Lower leg skin (tissue), 4 donors: ENCODE measurements at regions not wholly inside any gene's neighbourhood (a gene's known extent, or its start where the extent isn't known, plus 50 kb on each side); places are given as distances from the start of the nearest gene placed in this dataset.
"Not testable (repeated sequence)": the region's sequence is repeated elsewhere in the genome, so short reads cannot be mapped to it uniquely, and the experiment has no call there.

Experiments used
- DNase-seq, 2 donors: peaks; one replicate each; pipeline ENCODE4 v3.0.0-alpha.2; 2019; ENCODE audit warnings: low spot score in 2 of 2
- H3K4me3 ChIP-seq: fragments of 200-600 bp; sonication (generic); 2 replicates; pipeline ENCODE4 v1.5.1; 2017; ENCODE audit warnings: mild to moderate bottlenecking, low read depth; ENCODE audit not compliant: poor library complexity, severe bottlenecking
- POLR2A ChIP-seq, 2 donors: fragments of 450-650 bp; IDR thresholded peaks; one replicate each; pipeline ENCODE4 v1.6.1; 2016 to 2017; ENCODE audit warnings: antibody characterized with exemption in 2 of 2, mild to moderate bottlenecking in 1 of 2, moderate library complexity in 1 of 2
- WGBS, 2 donors: methylation state at CpG; one replicate each; pipeline ENCODE4 v1.1.5; 2018; 5-methylcytosine and 5-hydroxymethylcytosine counted together
- intact Hi-C: fragments of 100-400 bp; cut with DNase I; formaldehyde crosslinking; loops from one replicate; pipeline ENCODE4 v1.15.0; 2023; ENCODE audit warnings: low total_unique reads
- TF ChIP-seq, protein P1 (sequence below), 3 donors: fragments of 450-650 bp; IDR thresholded peaks; one replicate each; pipeline ENCODE4 v1.5.1; 2016; ENCODE audit warnings: antibody characterized with exemption in 3 of 3, mild to moderate bottlenecking in 3 of 3, moderate library complexity in 2 of 3

GRCh38 chr4:72887152-72887551, 182.4 kb downstream of the COX18 start:
- TF ChIP-seq, protein P1, sequence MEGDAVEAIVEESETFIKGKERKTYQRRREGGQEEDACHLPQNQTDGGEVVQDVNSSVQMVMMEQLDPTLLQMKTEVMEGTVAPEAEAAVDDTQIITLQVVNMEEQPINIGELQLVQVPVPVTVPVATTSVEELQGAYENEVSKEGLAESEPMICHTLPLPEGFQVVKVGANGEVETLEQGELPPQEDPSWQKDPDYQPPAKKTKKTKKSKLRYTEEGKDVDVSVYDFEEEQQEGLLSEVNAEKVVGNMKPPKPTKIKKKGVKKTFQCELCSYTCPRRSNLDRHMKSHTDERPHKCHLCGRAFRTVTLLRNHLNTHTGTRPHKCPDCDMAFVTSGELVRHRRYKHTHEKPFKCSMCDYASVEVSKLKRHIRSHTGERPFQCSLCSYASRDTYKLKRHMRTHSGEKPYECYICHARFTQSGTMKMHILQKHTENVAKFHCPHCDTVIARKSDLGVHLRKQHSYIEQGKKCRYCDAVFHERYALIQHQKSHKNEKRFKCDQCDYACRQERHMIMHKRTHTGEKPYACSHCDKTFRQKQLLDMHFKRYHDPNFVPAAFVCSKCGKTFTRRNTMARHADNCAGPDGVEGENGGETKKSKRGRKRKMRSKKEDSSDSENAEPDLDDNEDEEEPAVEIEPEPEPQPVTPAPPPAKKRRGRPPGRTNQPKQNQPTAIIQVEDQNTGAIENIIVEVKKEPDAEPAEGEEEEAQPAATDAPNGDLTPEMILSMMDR (IDR thresholded peaks at IDR 0.05) = no peak
- no peak for TF ChIP-seq POLR2A (IDR thresholded peaks at IDR 0.05)
- WGBS, 2 donors = 49 to 58% methylated on average over 4 of the region's 4 CpGs
- intact Hi-C loops = no loop called here
- DNase-seq = no peak
- H3K4me3 ChIP-seq = no peak overlapping the region

- DNase-seq = no peak
- 94% methylated on average over 1 of the region's 1 CpG for WGBS, 2 donors
- TF ChIP-seq POLR2A (IDR thresholded peaks at IDR 0.05) = no peak
- TF ChIP-seq, protein P1 (IDR thresholded peaks at IDR 0.05) = no peak
- no peak overlapping the region for H3K4me3 ChIP-seq
- intact Hi-C loops = no loop called here
Measured at GRCh38 chr4:72886602-72887001, 182.9 kb downstream of the COX18 start.

GRCh38 chr4:72884225-72884624, 185.3 kb downstream of the COX18 start:
- WGBS, 2 donors = 82 to 88% methylated on average over 7 of the region's 7 CpGs
- DNase-seq, intact Hi-C loops, H3K4me3 ChIP-seq: not testable (repeated sequence)

- DNase-seq = no peak
- 91 to 92% methylated on average over 14 to 16 of the region's 17 CpGs for WGBS, 2 donors
Measured at GRCh38 chr4:72876946-72877345, 192.6 kb downstream of the COX18 start.

GRCh38 chr4:72875545-72875944, 194.0 kb downstream of the COX18 start:
- no peak for DNase-seq
- TF ChIP-seq POLR2A (IDR thresholded peaks at IDR 0.05) = no peak
- TF ChIP-seq, protein P1 (IDR thresholded peaks at IDR 0.05) = no peak
- WGBS, 2 donors = 52 to 67% methylated on average over 5 of the region's 5 CpGs
- H3K4me3 ChIP-seq = no peak overlapping the region
- intact Hi-C loops = no loop called here

More at GRCh38 chr4:72876946-72877345, 192.6 kb downstream of the COX18 start:
- TF ChIP-seq POLR2A (IDR thresholded peaks at IDR 0.05) = no peak
- TF ChIP-seq, protein P1 (IDR thresholded peaks at IDR 0.05) = no peak
- intact Hi-C loops = no loop called here
- H3K4me3 ChIP-seq = no peak overlapping the region

DNA sequence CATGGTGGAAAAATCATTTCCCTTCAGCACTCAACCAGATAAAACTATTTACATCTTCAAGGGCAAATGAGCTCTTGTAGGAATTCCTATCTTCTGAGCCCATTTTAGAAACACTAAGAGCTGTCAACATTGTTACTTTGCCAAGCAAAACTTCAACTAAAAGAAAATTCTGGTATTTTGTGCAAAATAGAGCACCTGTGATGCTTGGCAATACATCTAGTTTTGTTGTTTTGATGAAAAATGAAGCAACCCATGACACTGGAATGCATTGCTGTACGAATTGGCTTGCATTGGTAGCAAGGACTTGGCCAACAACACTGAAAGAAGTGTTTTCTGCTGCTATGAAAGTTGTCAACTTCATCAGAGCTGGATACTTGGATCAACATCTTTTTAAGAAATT, 194.4 kb downstream of the COX18 start:
- no peak for DNase-seq
- WGBS, 2 donors = 26 to 30% methylated on average over 1 of the region's 1 CpG
- intact Hi-C loops = no loop called here

More for the DNA sequence above, 194.4 kb downstream of the COX18 start:
- H3K4me3 ChIP-seq = no peak overlapping the region
- TF ChIP-seq, protein P1 (IDR thresholded peaks at IDR 0.05) = no peak
- no peak for TF ChIP-seq POLR2A (IDR thresholded peaks at IDR 0.05)
